ENCODE measurements at regions not wholly inside any gene's neighbourhood (a gene's known extent, or its start where the extent isn't known, plus 50 kb on each side); places are given as distances from the start of the nearest gene placed in this dataset.
A peak's percentile ranks its signal among the peaks of the same experiment; 100 is the strongest.

- Histone ChIP-seq H3K4me1 (ENCODE audit: insufficient read depth) (no peaks in the 10 kb centered on the region), H3K27ac (no peak overlapping the region), H3K36me3 (replicated peaks; ENCODE audit: insufficient read depth, low read depth) (no peaks in the 10 kb centered on the region), H3K9me3 (ENCODE audit: low read depth) (no peaks in the 10 kb centered on the region), H4K20me1 (ENCODE audit: insufficient read depth, poor library complexity, severe bottlenecking) (no peaks in the 10 kb centered on the region), H3K79me2 (no peaks in the 10 kb centered on the region), H3K27me3 (no peaks in the 10 kb centered on the region), H3K4me3 (no peak overlapping the region), H3K4me2 (no peak overlapping the region), H2AFZ (no peak overlapping the region), H3K9me2 (replicated peaks; ENCODE audit: insufficient read depth) (no peaks in the 10 kb centered on the region)
- no peak for DNase-seq (ENCODE audit: low spot score)
- TF ChIP-seq EZH2phosphoT487 (IDR thresholded peaks at IDR 0.05; ENCODE audit: low read depth, severe bottlenecking, unreplicated experiment) (no peak), CTCF (IDR thresholded peaks at IDR 0.05; ENCODE audit: poor library complexity) (no peak), EZH2 (IDR thresholded peaks at IDR 0.05; ENCODE audit: borderline replicate concordance) (no peak)
- 93% methylated on average over 6 of the region's 6 CpGs for WGBS (ENCODE audit: low lambda C conversion rate, missing lambda C conversion rate)
Measured at GRCh38 chr3:163983940-163984339, 1094.4 kb downstream of the SI start.

GRCh38 chr3:163971861-163972260, 1106.4 kb downstream of the SI start:
- Histone ChIP-seq H2AFZ (no peak overlapping the region), H3K36me3 (replicated peaks; ENCODE audit: insufficient read depth, low read depth) (no peaks in the 10 kb centered on the region), H3K9me3 (ENCODE audit: low read depth) (no peaks in the 10 kb centered on the region), H3K27ac (no peak overlapping the region), H3K4me3 (no peak overlapping the region), H3K4me1 (ENCODE audit: insufficient read depth) (no peaks in the 10 kb centered on the region), H4K20me1 (ENCODE audit: insufficient read depth, poor library complexity, severe bottlenecking) (no peaks in the 10 kb centered on the region), H3K79me2 (no peaks in the 10 kb centered on the region), H3K4me2 (no peak overlapping the region), H3K27me3 (no peaks in the 10 kb centered on the region), H3K9me2 (replicated peaks; ENCODE audit: insufficient read depth) (no peaks in the 10 kb centered on the region)
- DNase-seq (ENCODE audit: low spot score) = no peak
- TF ChIP-seq CTCF (IDR thresholded peaks at IDR 0.05; ENCODE audit: poor library complexity) (no peak), EZH2phosphoT487 (IDR thresholded peaks at IDR 0.05; ENCODE audit: low read depth, severe bottlenecking, unreplicated experiment) (no peak), EZH2 (IDR thresholded peaks at IDR 0.05; ENCODE audit: borderline replicate concordance) (no peak)

GRCh38 chr3:163957072-163957471, 1121.2 kb downstream of the SI start:
- Histone ChIP-seq H3K79me2 (no peaks in the 10 kb centered on the region), H4K20me1 (ENCODE audit: insufficient read depth, poor library complexity, severe bottlenecking) (no peaks in the 10 kb centered on the region), H2AFZ (no peak overlapping the region), H3K27me3 (no peaks in the 10 kb centered on the region), H3K27ac (no peak overlapping the region), H3K4me2 (no peak overlapping the region), H3K4me3 (no peak overlapping the region), H3K9me2 (replicated peaks; ENCODE audit: insufficient read depth) (no peaks in the 10 kb centered on the region), H3K36me3 (replicated peaks; ENCODE audit: insufficient read depth, low read depth) (no peaks in the 10 kb centered on the region), H3K9me3 (ENCODE audit: low read depth) (no peaks in the 10 kb centered on the region), H3K4me1 (ENCODE audit: insufficient read depth) (no peaks in the 10 kb centered on the region)
- no peak for DNase-seq (ENCODE audit: low spot score)
- TF ChIP-seq EZH2 (IDR thresholded peaks at IDR 0.05; ENCODE audit: borderline replicate concordance) = no peak
- peak; percentile 18 for TF ChIP-seq CTCF (IDR thresholded peaks at IDR 0.05; ENCODE audit: poor library complexity)

- H3K4me3 ChIP-seq = no peak overlapping the region
- no peaks in the 10 kb centered on the region for H3K36me3 ChIP-seq (replicated peaks; ENCODE audit: insufficient read depth, low read depth)
- H2AFZ ChIP-seq = no peak overlapping the region
- DNase-seq (ENCODE audit: low spot score) = no peak
- no peak for TF ChIP-seq EZH2phosphoT487 (IDR thresholded peaks at IDR 0.05; ENCODE audit: low read depth, severe bottlenecking, unreplicated experiment)
- H3K27me3 ChIP-seq = no peaks in the 10 kb centered on the region
- no peak overlapping the region for H3K27ac ChIP-seq
- no peaks in the 10 kb centered on the region for H3K9me2 ChIP-seq (replicated peaks; ENCODE audit: insufficient read depth)
- H3K79me2 ChIP-seq = no peaks in the 10 kb centered on the region
- H3K4me1 ChIP-seq (ENCODE audit: insufficient read depth) = no peaks in the 10 kb centered on the region
- H4K20me1 ChIP-seq (ENCODE audit: insufficient read depth, poor library complexity, severe bottlenecking) = no peaks in the 10 kb centered on the region
- WGBS (ENCODE audit: low lambda C conversion rate, missing lambda C conversion rate) = 71% methylated on average over 9 of the region's 9 CpGs
- no peaks in the 10 kb centered on the region for H3K9me3 ChIP-seq (ENCODE audit: low read depth)
- H3K4me2 ChIP-seq = no peak overlapping the region
Measured at GRCh38 chr3:163953526-163953925, 1124.8 kb downstream of the SI start.

Data from hepatocyte (in vitro differentiated cells).